HG03565 (cell line): ENCODE measurements at regions not wholly inside any gene's neighbourhood (a gene's known extent, or its start where the extent isn't known, plus 50 kb on each side); places are given as distances from the start of the nearest gene placed in this dataset.

Source experiments
- ATAC-seq: cut with Tn5 transposase; IDR thresholded peaks from one replicate; pipeline ENCODE4 v1.9.1; 2021; ENCODE audit warnings: mild to moderate bottlenecking, moderate library complexity; ENCODE audit not compliant: unreplicated experiment

- no peak for ATAC-seq
These were observed 394.5 kb downstream of the RERGL start for GRCh38 chr12:17695495-17695894.

GRCh38 chr12:17691369-17691768 is 398.6 kb downstream of the RERGL start:
- no peak for ATAC-seq

- no peak for ATAC-seq
These were observed 409.8 kb downstream of the RERGL start for GRCh38 chr12:17680220-17680619.

GRCh38 chr12:17666641-17667324 is 423.2 kb downstream of the RERGL start:
- no peak for ATAC-seq

- ATAC-seq: no peak
These were observed 424.2 kb downstream of the RERGL start for GRCh38 chr12:17665839-17666238.

GRCh38 chr12:17661250-17661649 is 428.7 kb downstream of the RERGL start:
- ATAC-seq: no peak

- ATAC-seq: no peak
These were observed 437.6 kb downstream of the RERGL start for GRCh38 chr12:17652436-17652835.

- ATAC-seq: no peak
These were observed 447.7 kb downstream of the RERGL start for GRCh38 chr12:17642340-17642650.

GRCh38 chr12:17640615-17641014 is 449.4 kb downstream of the RERGL start:
- ATAC-seq: no peak

- ATAC-seq: no peak
These were observed 471.2 kb downstream of the RERGL start for GRCh38 chr12:17618831-17619230.

- ATAC-seq: no peak
These were observed 480.3 kb downstream of the RERGL start for GRCh38 chr12:17609701-17610100.

GRCh38 chr12:17609153-17609552 is 480.8 kb downstream of the RERGL start:
- ATAC-seq: no peak

- ATAC-seq: no peak
These were observed 494.9 kb downstream of the RERGL start for GRCh38 chr12:17595111-17595510.

- ATAC-seq: no peak
These were observed 496.1 kb downstream of the RERGL start for GRCh38 chr12:17593715-17594406.

- ATAC-seq: no peak
These were observed 497.5 kb downstream of the RERGL start for GRCh38 chr12:17592472-17592871.

- ATAC-seq: no peak
These were observed 498.9 kb downstream of the RERGL start for GRCh38 chr12:17591005-17591681.

GRCh38 chr12:17588968-17589367 is 501.0 kb downstream of the RERGL start:
- ATAC-seq: no peak

- no peak for ATAC-seq
These were observed 510.6 kb downstream of the RERGL start for GRCh38 chr12:17579205-17580026.

- no peak for ATAC-seq
These were observed 512.6 kb downstream of the RERGL start for GRCh38 chr12:17577405-17577804.

- ATAC-seq: no peak
These were observed 517.7 kb downstream of the RERGL start for GRCh38 chr12:17572250-17572649.

GRCh38 chr12:17571047-17571446 is 518.9 kb downstream of the RERGL start:
- no peak for ATAC-seq
